Astrocyte of the spinal cord (primary cell): ENCODE measurements at regions not wholly inside any gene's neighbourhood (a gene's known extent, or its start where the extent isn't known, plus 50 kb on each side); places are given as distances from the start of the nearest gene placed in this dataset.
"Not testable (repeated sequence)": the region's sequence is repeated elsewhere in the genome, so short reads cannot be mapped to it uniquely, and the experiment has no call there.

Experiments
- DNase-seq: peaks from one replicate; pipeline ENCODE4 v3.0.0; 2011; ENCODE audit warnings: low read depth, low spot score
- H3K4me3 ChIP-seq: 2 replicates; pipeline ENCODE4 v1.5.1; 2011; ENCODE audit warnings: low read depth, mild to moderate bottlenecking, low read length, moderate library complexity
- in situ Hi-C: cut with HindIII; loops from 2 replicates; pipeline ENCODE4 v1.10.0; 2017; ENCODE audit warnings: low sequenced_read_pairs
- TF ChIP-seq, protein P1 (sequence below): IDR thresholded peaks from 2 replicates; pipeline ENCODE4 v1.5.1; 2012; ENCODE audit warnings: low read depth, mild to moderate bottlenecking, low read length, inconsistent platforms

DNA sequence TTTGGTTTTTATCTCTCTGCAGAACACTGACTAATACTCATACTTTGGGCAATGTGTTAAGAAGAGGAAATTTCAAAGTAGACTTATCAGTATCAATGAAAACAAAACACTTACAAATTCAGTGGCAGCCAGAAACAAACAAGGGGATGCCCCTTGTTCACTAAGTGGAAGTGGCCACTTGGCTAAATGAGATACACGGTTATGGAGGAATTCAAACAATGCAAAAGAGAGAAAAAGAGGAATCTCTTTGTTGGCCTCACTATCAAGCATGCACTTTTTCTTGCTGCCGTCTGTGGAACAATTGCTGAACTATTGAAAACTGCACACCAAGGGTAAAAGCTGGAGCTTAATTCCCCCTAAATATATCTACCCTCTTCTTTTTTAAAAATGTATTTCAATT lies 2044.9 kb upstream of the CDH6 start:
- TF ChIP-seq, protein P1, sequence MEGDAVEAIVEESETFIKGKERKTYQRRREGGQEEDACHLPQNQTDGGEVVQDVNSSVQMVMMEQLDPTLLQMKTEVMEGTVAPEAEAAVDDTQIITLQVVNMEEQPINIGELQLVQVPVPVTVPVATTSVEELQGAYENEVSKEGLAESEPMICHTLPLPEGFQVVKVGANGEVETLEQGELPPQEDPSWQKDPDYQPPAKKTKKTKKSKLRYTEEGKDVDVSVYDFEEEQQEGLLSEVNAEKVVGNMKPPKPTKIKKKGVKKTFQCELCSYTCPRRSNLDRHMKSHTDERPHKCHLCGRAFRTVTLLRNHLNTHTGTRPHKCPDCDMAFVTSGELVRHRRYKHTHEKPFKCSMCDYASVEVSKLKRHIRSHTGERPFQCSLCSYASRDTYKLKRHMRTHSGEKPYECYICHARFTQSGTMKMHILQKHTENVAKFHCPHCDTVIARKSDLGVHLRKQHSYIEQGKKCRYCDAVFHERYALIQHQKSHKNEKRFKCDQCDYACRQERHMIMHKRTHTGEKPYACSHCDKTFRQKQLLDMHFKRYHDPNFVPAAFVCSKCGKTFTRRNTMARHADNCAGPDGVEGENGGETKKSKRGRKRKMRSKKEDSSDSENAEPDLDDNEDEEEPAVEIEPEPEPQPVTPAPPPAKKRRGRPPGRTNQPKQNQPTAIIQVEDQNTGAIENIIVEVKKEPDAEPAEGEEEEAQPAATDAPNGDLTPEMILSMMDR: no peak
- no peak overlapping the region for H3K4me3 ChIP-seq
- in situ Hi-C loops: no loop called here
- no peak for DNase-seq

DNA sequence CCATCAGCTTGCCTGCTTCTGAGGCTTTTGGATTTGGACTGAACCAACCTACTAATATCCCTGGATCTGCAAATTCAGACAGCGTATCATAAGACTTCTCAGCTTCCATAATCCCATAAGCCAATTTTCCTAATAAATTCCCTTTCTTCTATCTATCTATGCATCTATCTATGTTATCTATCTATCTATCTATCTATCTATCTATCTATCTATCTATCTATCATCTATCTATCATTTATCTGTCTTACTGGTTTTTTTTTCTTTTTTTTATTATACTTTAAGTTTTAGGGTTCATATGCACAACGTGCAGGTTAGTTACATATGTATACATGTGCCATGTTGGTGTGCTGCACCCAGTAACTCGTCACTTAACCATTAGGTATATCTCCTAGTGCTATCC lies 2045.4 kb upstream of the CDH6 start:
- no peak for DNase-seq

DNA sequence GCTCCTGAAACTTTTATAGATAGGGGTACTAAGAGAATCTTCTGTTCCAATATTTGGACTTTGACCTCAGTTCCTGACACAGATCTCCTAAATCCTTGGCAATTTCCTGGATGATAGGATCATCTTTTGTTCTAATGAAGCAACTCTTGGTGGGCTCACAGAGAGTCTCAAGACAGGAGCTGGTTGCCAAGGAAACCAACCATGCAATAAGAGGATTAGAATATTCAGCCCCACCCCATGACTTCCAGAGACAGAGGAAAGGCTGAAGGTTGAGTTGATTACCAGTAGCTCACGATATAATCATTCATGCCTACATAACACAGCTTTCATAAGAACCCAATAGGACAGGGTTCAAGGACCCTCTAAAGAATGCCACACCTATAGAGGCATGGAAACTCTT lies 2050.2 kb upstream of the CDH6 start:
- no peak for DNase-seq
- H3K4me3 ChIP-seq: no peak overlapping the region
- in situ Hi-C loops: no loop called here
- TF ChIP-seq, protein P1: no peak

More for the DNA sequence above, 2045.4 kb upstream of the CDH6 start:
- TF ChIP-seq, protein P1: no peak
- in situ Hi-C loops: no loop called here
- no peak overlapping the region for H3K4me3 ChIP-seq

- no peak overlapping the region for H3K4me3 ChIP-seq
- in situ Hi-C loops: no loop called here
- TF ChIP-seq, protein P1: no peak
- DNase-seq: no peak
Observed at GRCh38 chr5:29134418-29134817, 2059.1 kb upstream of the CDH6 start.

DNA sequence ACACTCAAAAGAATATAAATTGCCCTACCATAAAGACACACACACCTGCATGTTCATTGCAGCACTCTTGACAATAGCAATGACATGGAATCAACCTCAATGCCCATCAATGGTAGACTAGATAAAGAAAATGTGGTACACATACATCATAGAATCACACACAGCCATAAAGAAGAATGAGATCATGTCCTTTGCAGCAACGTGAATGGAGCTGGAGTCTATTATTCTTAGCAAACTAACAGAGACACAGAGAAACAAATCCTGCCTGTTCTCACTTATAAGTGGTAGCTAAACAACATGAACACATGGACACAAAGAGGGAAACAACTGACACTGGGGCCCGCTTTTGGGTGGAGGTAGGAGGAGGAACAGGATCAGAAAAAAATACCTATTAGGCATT lies 2062.2 kb upstream of the CDH6 start:
- TF ChIP-seq, protein P1: no peak
- no peak for DNase-seq
- H3K4me3 ChIP-seq: no peak overlapping the region
- in situ Hi-C loops: no loop called here

- no peak overlapping the region for H3K4me3 ChIP-seq
- no peak for DNase-seq
- in situ Hi-C loops: no loop called here
- TF ChIP-seq, protein P1: no peak
Observed at GRCh38 chr5:29130786-29131185, 2062.7 kb upstream of the CDH6 start.

DNA sequence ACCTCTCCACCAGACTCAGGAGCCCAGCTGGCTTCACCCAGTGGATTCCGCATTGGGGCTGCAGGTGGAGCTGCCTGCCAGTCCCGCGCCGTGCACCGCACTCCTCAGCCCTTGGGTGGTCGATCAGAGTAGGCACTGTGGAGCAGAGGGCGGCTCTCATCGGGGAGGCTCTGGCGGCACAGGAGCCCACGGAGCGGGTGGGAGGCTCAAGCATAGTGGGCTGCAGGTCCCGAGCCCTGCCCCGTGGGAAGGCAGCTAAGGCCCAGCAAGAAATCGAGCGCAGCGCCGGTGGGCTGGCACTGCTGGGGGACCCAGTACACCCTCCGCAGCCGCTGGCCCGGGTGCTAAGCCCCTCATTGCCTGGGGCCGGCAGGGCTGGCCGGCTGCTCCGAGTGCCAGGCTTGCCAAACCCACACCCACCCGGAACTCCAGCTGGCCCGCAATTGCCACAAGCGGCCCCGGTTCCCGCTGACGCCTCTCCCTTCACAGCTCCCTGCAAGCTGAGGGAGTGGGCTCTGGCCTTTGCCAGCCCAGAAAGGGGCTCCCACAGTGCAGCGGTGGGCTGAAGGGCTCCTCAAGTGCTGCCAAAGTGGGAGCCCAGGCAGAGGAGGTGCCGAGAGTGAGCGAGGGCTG lies 2065.8 kb upstream of the CDH6 start:
- DNase-seq, H3K4me3 ChIP-seq, in situ Hi-C loops: not testable (repeated sequence)

DNA sequence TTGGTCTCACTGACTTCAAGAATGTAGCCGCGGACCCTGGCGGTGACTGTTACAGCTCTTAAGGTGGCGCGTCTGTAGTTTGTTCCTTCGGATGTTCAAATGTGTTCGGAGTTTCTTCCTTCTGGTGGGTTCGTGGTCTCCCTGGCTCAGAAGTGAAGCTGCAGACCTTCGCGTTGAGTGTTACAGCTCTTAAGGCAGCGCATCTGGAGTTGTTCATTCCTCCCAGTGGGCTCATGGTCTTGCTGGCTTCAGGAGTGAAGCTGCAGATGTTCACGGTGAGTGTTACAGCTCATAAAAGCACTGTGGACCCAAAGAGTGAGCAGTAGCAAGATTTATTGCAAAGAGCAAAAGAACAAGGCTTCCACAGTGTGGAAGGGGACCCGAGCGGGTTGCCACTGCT lies 2067.0 kb upstream of the CDH6 start:
- DNase-seq, in situ Hi-C loops, H3K4me3 ChIP-seq: not testable (repeated sequence)
